ENCODE measurements at regions not wholly inside any gene's neighbourhood (a gene's known extent, or its start where the extent isn't known, plus 50 kb on each side); places are given as distances from the start of the nearest gene placed in this dataset.

DNA sequence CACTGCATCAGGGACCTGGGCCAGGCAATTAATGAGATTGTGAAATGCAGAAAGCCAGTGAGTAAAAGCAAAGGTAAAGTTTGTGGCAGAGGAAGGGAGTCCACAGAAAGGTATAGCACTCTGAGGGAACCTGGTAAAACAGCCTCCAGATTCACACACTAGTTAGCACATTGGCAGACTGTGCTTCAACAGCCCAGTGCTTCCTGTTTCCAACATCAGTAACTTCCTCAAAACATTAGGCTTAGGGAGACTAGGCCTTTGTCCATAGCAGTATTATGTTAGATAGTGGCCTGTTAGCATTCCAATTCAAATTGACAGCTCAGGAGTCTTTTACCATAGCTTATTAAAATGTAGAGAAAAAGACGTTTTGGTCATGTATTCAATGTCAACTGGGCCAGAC is 582.6 kb upstream of the ACTRT1 start:
- no peak for TF ChIP-seq EZH2 (optimal IDR thresholded peaks at IDR 0.05; ENCODE audit: low read depth, low read length)
- TF ChIP-seq, protein P1, sequence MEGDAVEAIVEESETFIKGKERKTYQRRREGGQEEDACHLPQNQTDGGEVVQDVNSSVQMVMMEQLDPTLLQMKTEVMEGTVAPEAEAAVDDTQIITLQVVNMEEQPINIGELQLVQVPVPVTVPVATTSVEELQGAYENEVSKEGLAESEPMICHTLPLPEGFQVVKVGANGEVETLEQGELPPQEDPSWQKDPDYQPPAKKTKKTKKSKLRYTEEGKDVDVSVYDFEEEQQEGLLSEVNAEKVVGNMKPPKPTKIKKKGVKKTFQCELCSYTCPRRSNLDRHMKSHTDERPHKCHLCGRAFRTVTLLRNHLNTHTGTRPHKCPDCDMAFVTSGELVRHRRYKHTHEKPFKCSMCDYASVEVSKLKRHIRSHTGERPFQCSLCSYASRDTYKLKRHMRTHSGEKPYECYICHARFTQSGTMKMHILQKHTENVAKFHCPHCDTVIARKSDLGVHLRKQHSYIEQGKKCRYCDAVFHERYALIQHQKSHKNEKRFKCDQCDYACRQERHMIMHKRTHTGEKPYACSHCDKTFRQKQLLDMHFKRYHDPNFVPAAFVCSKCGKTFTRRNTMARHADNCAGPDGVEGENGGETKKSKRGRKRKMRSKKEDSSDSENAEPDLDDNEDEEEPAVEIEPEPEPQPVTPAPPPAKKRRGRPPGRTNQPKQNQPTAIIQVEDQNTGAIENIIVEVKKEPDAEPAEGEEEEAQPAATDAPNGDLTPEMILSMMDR (IDR thresholded peaks at IDR 0.05; ENCODE audit: low read length) = no peak
- TF ChIP-seq EZH2phosphoT487 (IDR thresholded peaks at IDR 0.05; ENCODE audit: low read length) = no peak
